ENCODE measurements at regions not wholly inside any gene's neighbourhood (a gene's known extent, or its start where the extent isn't known, plus 50 kb on each side); places are given as distances from the start of the nearest gene placed in this dataset.

- Mint-ChIP-seq H3K4me3 (no peak overlapping the region), H3K27me3 (ENCODE audit: insufficient read depth, low read depth, poor library complexity) (peaks cover 3% of the 10 kb centered on the region), H3K36me3 (ENCODE audit: low read depth) (no peaks in the 10 kb centered on the region), H3K9me3 (no peaks in the 10 kb centered on the region), H3K27ac (no peak overlapping the region), H3K4me1 (peaks cover 10% of the 10 kb centered on the region)
- Histone ChIP-seq H3K9me2 (ENCODE audit: insufficient read depth) (no peaks in the 10 kb centered on the region), H3K79me2 (replicated peaks; ENCODE audit: insufficient read depth) (no peaks in the 10 kb centered on the region), H3K36me3 (ENCODE audit: insufficient read depth) (no peaks in the 10 kb centered on the region), H2AFZ (no peak overlapping the region), H3K4me1 (ENCODE audit: insufficient read depth) (peaks cover 11% of the 10 kb centered on the region; the same call in 1 of the 2 replicates), H3K27ac (ENCODE audit: low read depth) (no peak overlapping the region), H4K20me1 (replicated peaks; ENCODE audit: insufficient read depth) (no peaks in the 10 kb centered on the region), H3K27me3 (ENCODE audit: insufficient read depth) (no peaks in the 10 kb centered on the region), H3K4me3 (no peak overlapping the region), H3F3A (replicated peaks; ENCODE audit: low read depth) (no peaks in the 10 kb centered on the region), H3K4me2 (no peak overlapping the region)
- no peak for ATAC-seq
- TF ChIP-seq NANOG (IDR thresholded peaks at IDR 0.05; ENCODE audit: borderline replicate concordance) (no peak), ZNF462 (CRISPR knock-in tag; IDR thresholded peaks at IDR 0.05) (no peak), REST (IDR thresholded peaks at IDR 0.05; ENCODE audit: unreplicated experiment) (no peak), CTCF (conservative IDR thresholded peaks at IDR 0.05; ENCODE audit: low read depth in 2 of 2) (no peak), POLR2AphosphoS5 (IDR thresholded peaks at IDR 0.05; ENCODE audit: low read depth) (no peak), STAT1 (IDR thresholded peaks at IDR 0.05; ENCODE audit: unreplicated experiment) (no peak), EZH2phosphoT487 (IDR thresholded peaks at IDR 0.05; ENCODE audit: unreplicated experiment) (no peak), CREB1 (CRISPR knock-in tag; IDR thresholded peaks at IDR 0.05; ENCODE audit: low read depth) (no peak), EZH2 (IDR thresholded peaks at IDR 0.05; ENCODE audit: low read depth, unreplicated experiment) (no peak), ETS1 (IDR thresholded peaks at IDR 0.05) (no peak)
- no peak for DNase-seq (ENCODE audit: low spot score)
Measured at GRCh38 chr13:79663435-79663834, 182.5 kb downstream of the NDFIP2 start.

All from GM23338 (cell line).